ENCODE measurements at regions not wholly inside any gene's neighbourhood (a gene's known extent, or its start where the extent isn't known, plus 50 kb on each side); places are given as distances from the start of the nearest gene placed in this dataset.

GRCh38 chr4:54840992-54841768 is 183.4 kb downstream of the KIT start:
- Histone ChIP-seq H3K9me3 (ENCODE audit: control insufficient read depth in 1 of 2, insufficient read depth in 1 of 2, low read depth in 1 of 2, low read length in 2 of 2) (no peaks in the 10 kb centered on the region), H3K9me2 (ENCODE audit: insufficient read depth) (no peaks in the 10 kb centered on the region), H3K4me2 (ENCODE audit: low read length) (no peak overlapping the region), H3K4me3 (replicated peaks in 1 of 2; ENCODE audit: low read depth in 1 of 2, low read length in 2 of 2) (no peak overlapping the region), H3K9ac (ENCODE audit: low read length) (no peak overlapping the region), H2AFZ (ENCODE audit: low read depth, low read length, poor library complexity, severe bottlenecking) (no peak overlapping the region), H3K27me3 (ENCODE audit: insufficient read depth, low read length) (no peaks in the 10 kb centered on the region), H3K27ac (ENCODE audit: low read depth, low read length) (no peak overlapping the region), H4K20me1 (ENCODE audit: insufficient read depth) (no peaks in the 10 kb centered on the region), H3K36me3 (ENCODE audit: control insufficient read depth in 1 of 2, insufficient read depth in 2 of 2, low read length in 2 of 2) (no peaks in the 10 kb centered on the region), H3K4me1 (ENCODE audit: control insufficient read depth in 1 of 2, insufficient read depth in 2 of 2, low read length in 2 of 2) (no peaks in the 10 kb centered on the region), H3K79me2 (ENCODE audit: insufficient read depth, low read length) (no peaks in the 10 kb centered on the region)
- BruUV-seq (replicated peaks): no TSS peak
- no peak; the same call in 1 of the 2 replicates for ATAC-seq
- DNase-seq (ENCODE audit: low read depth, low spot score): no peak
- intact Hi-C loops (cut with micrococcal nuclease): loop anchor here (2.0 kb wide), 1 partner anchor 158 kb away; no protein-coding TSS in a partner anchor
- ChIA-PET CTCF (interaction anchor here (0.7 kb wide), 1 partner anchor 276 kb away, joined by 3 read pairs; no protein-coding TSS in a partner anchor), POLR2A (no interaction called here), RAD21 (ENCODE audit: low non-redundant PET in 1 of 2, low total read pairs in 2 of 2, uncharacterized antibody in 2 of 2, unreplicated experiment in 2 of 2) (no interaction called here)
- no peak for TF ChIP-seq POLR2A (IDR thresholded peaks at IDR 0.05; ENCODE audit: borderline replicate concordance, extremely low read depth, insufficient read depth, insufficient read length)
- TF ChIP-seq ZBTB33 (IDR thresholded peaks at IDR 0.05; ENCODE audit: extremely low read depth, insufficient replicate concordance, low read length): no peak
- TF ChIP-seq RAD21 (IDR thresholded peaks at IDR 0.05; ENCODE audit: low read depth): peak; percentile 30; the same call in 1 of the 2 replicates
- TF ChIP-seq ZFX (IDR thresholded peaks at IDR 0.05): no peak
- no peak for TF ChIP-seq TCF7L2 (IDR thresholded peaks at IDR 0.05; ENCODE audit: borderline replicate concordance, extremely low read depth, insufficient read depth, insufficient read length)

DNA sequence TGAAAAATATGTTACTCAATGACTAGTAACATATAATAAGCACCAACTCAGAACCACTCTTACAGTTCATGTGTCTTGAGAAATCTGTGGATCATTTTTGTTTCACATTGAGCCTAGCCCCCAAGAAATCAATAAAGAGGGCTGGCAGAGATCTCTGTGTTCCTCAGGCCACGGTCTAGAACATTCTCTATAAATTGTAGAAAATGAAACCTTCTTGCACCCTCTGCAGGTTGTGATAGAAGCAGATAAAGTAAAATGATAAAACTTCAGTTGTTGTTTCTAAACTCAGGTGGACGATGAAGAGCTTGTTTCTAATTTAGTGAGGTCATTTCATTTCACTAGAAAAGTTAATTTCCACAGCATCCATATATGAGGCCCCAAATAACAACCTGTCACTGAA is 182.7 kb downstream of the KIT start:
- DNase-seq (ENCODE audit: low read depth, low spot score) (no peak), ATAC-seq (no peak)
- POLR2A ChIA-PET: no interaction called here
- intact Hi-C loops (cut with micrococcal nuclease): loop anchor here (2.0 kb wide), 1 partner anchor 158 kb away; no protein-coding TSS in a partner anchor
- Histone ChIP-seq H3K4me1 (ENCODE audit: control insufficient read depth in 1 of 2, insufficient read depth in 2 of 2, low read length in 2 of 2) (no peaks in the 10 kb centered on the region), H3K27ac (ENCODE audit: low read depth, low read length) (no peak overlapping the region), H3K36me3 (ENCODE audit: control insufficient read depth in 1 of 2, insufficient read depth in 2 of 2, low read length in 2 of 2) (no peaks in the 10 kb centered on the region), H3K4me2 (ENCODE audit: low read length) (no peak overlapping the region), H3K9me2 (ENCODE audit: insufficient read depth) (no peaks in the 10 kb centered on the region), H3K27me3 (ENCODE audit: insufficient read depth, low read length) (no peaks in the 10 kb centered on the region), H2AFZ (ENCODE audit: low read depth, low read length, poor library complexity, severe bottlenecking) (no peak overlapping the region), H4K20me1 (ENCODE audit: insufficient read depth) (no peaks in the 10 kb centered on the region), H3K9ac (ENCODE audit: low read length) (no peak overlapping the region), H3K9me3 (ENCODE audit: control insufficient read depth in 1 of 2, insufficient read depth in 1 of 2, low read depth in 1 of 2, low read length in 2 of 2) (no peaks in the 10 kb centered on the region), H3K4me3 (replicated peaks in 1 of 2; ENCODE audit: low read depth in 1 of 2, low read length in 2 of 2) (no peak overlapping the region), H3K79me2 (ENCODE audit: insufficient read depth, low read length) (no peaks in the 10 kb centered on the region)
- CTCF ChIA-PET: no interaction called here
- RAD21 ChIA-PET (ENCODE audit: low non-redundant PET in 1 of 2, low total read pairs in 2 of 2, uncharacterized antibody in 2 of 2, unreplicated experiment in 2 of 2): no interaction called here
- TF ChIP-seq ZNF274 (IDR thresholded peaks at IDR 0.05; ENCODE audit: low read depth, low read length) (no peak), ZBTB33 (IDR thresholded peaks at IDR 0.05; ENCODE audit: extremely low read depth, insufficient replicate concordance, low read length) (no peak), SIN3A (IDR thresholded peaks at IDR 0.05; ENCODE audit: low read depth) (no peak), TCF7L2 (IDR thresholded peaks at IDR 0.05; ENCODE audit: borderline replicate concordance, extremely low read depth, insufficient read depth, insufficient read length) (no peak), RAD21 (IDR thresholded peaks at IDR 0.05; ENCODE audit: low read depth) (no peak)
- no TSS peak for BruUV-seq (replicated peaks)
